Fibroblast of mammary gland (primary cell): ENCODE measurements at regions not wholly inside any gene's neighbourhood (a gene's known extent, or its start where the extent isn't known, plus 50 kb on each side); places are given as distances from the start of the nearest gene placed in this dataset.
A peak's percentile ranks its signal among the peaks of the same experiment; 100 is the strongest.
"Not testable (repeated sequence)": the region's sequence is repeated elsewhere in the genome, so short reads cannot be mapped to it uniquely, and the experiment has no call there.

Experiments used
- DNase-seq: peaks from one replicate; pipeline ENCODE4 v3.0.0-alpha.2; 2010; ENCODE audit warnings: low read depth
- H3K4me3 ChIP-seq: 2 replicates; pipeline ENCODE4 v1.5.1; 2011; ENCODE audit warnings: low read depth, mild to moderate bottlenecking, low read length, moderate library complexity; ENCODE audit not compliant: control insufficient read depth
- CTCF ChIP-seq: conservative IDR thresholded peaks from 2 replicates; pipeline ENCODE4 v1.5.1; 2011; ENCODE audit warnings: low read depth, low read length, inconsistent platforms; ENCODE audit not compliant: control insufficient read depth, insufficient read depth

DNA sequence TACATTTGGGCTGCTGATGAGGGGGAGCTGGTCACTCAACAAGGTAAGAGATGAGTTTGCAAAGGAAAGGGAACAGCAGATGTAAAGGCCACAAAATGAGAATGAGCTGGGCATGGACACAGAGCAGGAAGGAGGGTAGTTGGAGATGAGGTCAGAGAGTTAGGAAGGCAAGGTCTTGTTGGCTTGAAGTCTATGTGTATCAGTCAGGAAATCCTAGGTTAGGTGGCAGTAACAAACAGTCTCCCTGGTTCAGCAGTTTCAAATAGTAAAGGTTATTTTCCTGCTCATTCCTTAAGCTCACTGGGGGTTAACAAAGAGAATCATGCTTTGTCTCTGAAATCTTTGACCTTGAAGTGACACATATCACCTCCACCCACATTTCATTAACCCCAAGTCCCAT lies 58.3 kb upstream of the ARL4C start:
- no peak for DNase-seq
- no peak overlapping the region for H3K4me3 ChIP-seq
- no peak for TF ChIP-seq CTCF

DNA sequence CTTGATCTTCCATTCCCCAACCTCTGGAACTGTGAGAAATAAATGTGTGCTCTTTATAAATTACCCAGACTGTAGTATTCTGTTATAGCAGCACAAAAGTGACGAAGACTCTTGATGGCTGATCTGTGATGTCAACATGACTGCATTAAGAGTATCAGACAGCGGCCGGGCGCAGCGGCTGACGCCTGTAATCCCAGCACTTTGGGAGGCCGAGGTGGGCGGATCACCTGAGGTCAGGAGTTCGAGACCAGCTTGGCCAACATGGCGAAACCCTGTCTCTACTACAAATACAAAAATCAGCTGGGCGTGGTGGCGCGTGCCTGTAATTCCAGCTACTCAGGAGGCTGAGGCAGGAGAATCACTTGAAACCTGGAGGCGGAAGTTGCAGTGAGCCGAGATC lies 56.3 kb upstream of the ARL4C start:
- not testable (repeated sequence) for DNase-seq, H3K4me3 ChIP-seq

DNA sequence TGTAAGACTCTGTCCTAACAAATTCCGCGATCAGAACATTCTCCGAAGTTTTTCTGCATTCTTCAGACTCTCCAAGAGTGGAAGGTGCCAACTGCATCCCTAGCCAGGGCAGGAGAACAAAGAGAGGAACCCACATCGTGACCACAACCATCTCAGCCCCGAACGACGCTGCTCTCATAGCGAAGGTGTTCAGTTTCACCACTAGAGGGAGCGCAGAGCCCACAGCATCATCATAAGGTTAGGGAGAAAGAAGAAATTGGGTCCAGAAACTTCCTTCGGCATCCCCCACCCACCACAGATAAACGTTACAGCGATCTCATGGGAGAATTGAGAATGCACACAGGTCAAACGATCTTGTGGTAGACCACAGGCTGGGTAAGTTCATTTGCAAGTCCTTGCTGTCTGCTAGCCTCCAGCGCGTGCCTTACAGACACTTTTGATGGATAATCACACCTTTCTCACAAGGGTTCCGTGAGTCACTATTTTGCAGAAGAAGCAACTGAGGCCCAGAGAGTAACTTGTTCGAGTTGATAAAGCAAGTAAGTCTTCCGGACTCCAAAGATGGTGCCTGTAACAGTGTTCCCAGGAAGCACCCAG lies 53.7 kb upstream of the ARL4C start:
- peak; percentile 98 for TF ChIP-seq CTCF
- no peak overlapping the region for H3K4me3 ChIP-seq
- DNase-seq, result peak; percentile 75

DNA sequence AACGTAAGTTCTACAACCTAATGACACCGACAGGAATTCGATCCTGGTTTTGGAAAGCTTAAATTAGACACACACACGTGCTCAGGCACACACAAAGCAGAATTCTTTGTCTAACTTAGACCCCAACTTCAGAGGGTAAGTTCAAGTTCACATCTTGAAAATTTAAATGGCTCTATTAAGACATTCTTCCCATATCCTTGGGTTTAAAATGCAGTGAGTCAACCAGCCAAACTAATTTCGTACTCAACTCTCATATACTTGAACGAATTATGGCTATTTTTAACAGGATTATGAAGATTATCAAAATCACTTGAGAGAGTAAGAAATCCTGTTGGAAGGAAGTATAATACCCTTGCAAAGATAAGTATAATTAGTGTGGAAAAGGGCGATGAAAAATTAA lies 53.2 kb upstream of the ARL4C start:
- no peak for DNase-seq
- TF ChIP-seq CTCF, result no peak
- no peak overlapping the region for H3K4me3 ChIP-seq

DNA sequence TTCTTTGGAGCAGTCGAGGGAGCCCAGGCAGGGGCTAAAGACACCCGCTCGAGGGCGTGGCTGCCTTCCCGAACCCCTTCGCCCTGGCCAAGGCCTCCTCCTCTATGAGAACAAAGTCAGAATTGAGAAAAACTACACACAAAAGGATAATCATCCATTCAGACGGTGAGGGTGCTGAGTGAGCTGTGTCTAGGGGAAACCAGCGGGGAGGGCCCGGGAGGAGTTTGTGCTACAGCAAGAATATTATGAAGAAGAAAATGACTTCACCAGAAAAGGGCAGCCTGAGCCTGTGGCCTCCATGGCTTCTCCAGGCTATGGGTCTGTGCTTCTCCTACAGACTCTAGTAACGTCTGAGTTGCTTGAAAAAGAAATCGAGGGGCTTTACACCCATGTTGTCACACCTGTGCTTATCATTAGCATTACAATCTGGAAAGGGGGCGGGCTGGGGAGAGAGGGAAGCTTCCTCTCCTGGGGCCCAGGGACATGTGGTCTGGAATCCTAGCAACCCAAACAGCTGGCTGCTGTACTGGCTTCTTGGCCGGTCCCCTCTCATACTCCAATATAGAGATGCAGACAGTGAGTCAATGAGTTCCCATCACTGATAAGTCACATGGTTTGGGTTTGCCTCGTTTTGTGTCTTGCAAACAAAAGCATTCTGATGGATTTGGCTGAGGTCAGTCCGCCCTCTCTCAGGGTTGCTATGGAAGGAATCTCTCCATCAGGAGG lies 52.0 kb upstream of the ARL4C start:
- no peak overlapping the region for H3K4me3 ChIP-seq

DNA sequence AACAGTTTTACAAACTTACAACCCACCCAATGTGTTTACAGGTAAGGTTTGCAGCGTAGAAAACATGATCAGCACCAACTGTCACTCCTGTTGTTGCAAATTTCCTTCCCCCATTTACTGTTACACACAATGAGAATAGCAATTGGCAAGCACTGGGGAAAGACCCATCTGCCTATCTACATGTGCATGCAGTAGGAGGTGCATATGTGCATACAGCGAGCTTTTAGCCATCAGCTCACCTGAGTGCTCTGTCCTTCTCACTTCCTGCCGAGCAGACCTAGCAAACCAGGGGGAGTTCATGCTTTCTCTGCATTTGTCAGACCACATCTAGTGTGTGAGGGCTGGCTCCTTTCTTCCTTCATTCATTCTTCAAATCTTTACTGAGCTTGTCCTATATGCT lies 49.9 kb upstream of the ARL4C start:
- no peak overlapping the region for H3K4me3 ChIP-seq
- no peak for DNase-seq
- no peak for TF ChIP-seq CTCF

More for the DNA sequence above, 52.0 kb upstream of the ARL4C start:
- TF ChIP-seq CTCF, result no peak
- DNase-seq, result peak; percentile 81
